ENCODE measurements at regions not wholly inside any gene's neighbourhood (a gene's known extent, or its start where the extent isn't known, plus 50 kb on each side); places are given as distances from the start of the nearest gene placed in this dataset.

GRCh38 chr6:23140871-23141270 lies 571.5 kb downstream of the HDGFL1 start:
- H3K4me3 ChIP-seq = no peak overlapping the region
- no peak for TF ChIP-seq CTCF (IDR thresholded peaks at IDR 0.05)
- H3K27ac ChIP-seq = no peak overlapping the region
- no peak for DNase-seq
- no peak for ATAC-seq
- no peaks in the 10 kb centered on the region for H3K4me1 ChIP-seq
- no peaks in the 10 kb centered on the region for H3K36me3 ChIP-seq
- no peaks in the 10 kb centered on the region for H3K27me3 ChIP-seq
- H3K9me3 ChIP-seq = no peaks in the 10 kb centered on the region
- intact Hi-C loops (cut with DNase I) = no loop called here

GRCh38 chr6:23145781-23146180 lies 576.4 kb downstream of the HDGFL1 start:
- Histone ChIP-seq H3K4me3 (no peak overlapping the region), H3K9me3 (no peaks in the 10 kb centered on the region), H3K27me3 (no peaks in the 10 kb centered on the region), H3K36me3 (no peaks in the 10 kb centered on the region), H3K27ac (no peak overlapping the region), H3K4me1 (no peaks in the 10 kb centered on the region)
- ATAC-seq = no peak
- intact Hi-C loops (cut with DNase I) = no loop called here
- TF ChIP-seq CTCF (IDR thresholded peaks at IDR 0.05) = no peak
- no peak for DNase-seq

GRCh38 chr6:23154159-23154558 lies 584.8 kb downstream of the HDGFL1 start:
- Histone ChIP-seq H3K9me3 (no peaks in the 10 kb centered on the region), H3K27ac (no peak overlapping the region), H3K4me1 (no peaks in the 10 kb centered on the region), H3K36me3 (no peaks in the 10 kb centered on the region), H3K27me3 (no peaks in the 10 kb centered on the region), H3K4me3 (no peak overlapping the region)
- TF ChIP-seq CTCF (IDR thresholded peaks at IDR 0.05) = no peak
- intact Hi-C loops (cut with DNase I) = no loop called here
- DNase-seq (no peak), ATAC-seq (no peak)

- no peak overlapping the region for H3K4me3 ChIP-seq
- no peaks in the 10 kb centered on the region for H3K36me3 ChIP-seq
- no peak for TF ChIP-seq CTCF (IDR thresholded peaks at IDR 0.05)
- H3K9me3 ChIP-seq = no peaks in the 10 kb centered on the region
- intact Hi-C loops (cut with DNase I) = no loop called here
- H3K27me3 ChIP-seq = no peaks in the 10 kb centered on the region
- no peak overlapping the region for H3K27ac ChIP-seq
- ATAC-seq (no peak), DNase-seq (no peak)
- H3K4me1 ChIP-seq = no peaks in the 10 kb centered on the region
Measured at GRCh38 chr6:23170049-23170448, 600.7 kb downstream of the HDGFL1 start.

- H3K9me3 ChIP-seq = no peaks in the 10 kb centered on the region
- no peaks in the 10 kb centered on the region for H3K36me3 ChIP-seq
- intact Hi-C loops (cut with DNase I) = no loop called here
- DNase-seq = no peak
- no peak for ATAC-seq
- no peaks in the 10 kb centered on the region for H3K27me3 ChIP-seq
- H3K4me3 ChIP-seq = no peak overlapping the region
- TF ChIP-seq CTCF (IDR thresholded peaks at IDR 0.05) = no peak
- H3K4me1 ChIP-seq = no peaks in the 10 kb centered on the region
- H3K27ac ChIP-seq = no peak overlapping the region
Measured at GRCh38 chr6:23173234-23173633, 603.9 kb downstream of the HDGFL1 start.

GRCh38 chr6:23174781-23175361 lies 605.5 kb downstream of the HDGFL1 start:
- DNase-seq (no peak), ATAC-seq (no peak)
- no peaks in the 10 kb centered on the region for H3K36me3 ChIP-seq
- H3K4me1 ChIP-seq = no peaks in the 10 kb centered on the region
- H3K9me3 ChIP-seq = no peaks in the 10 kb centered on the region
- no peak overlapping the region for H3K27ac ChIP-seq
- intact Hi-C loops (cut with DNase I) = no loop called here
- no peak overlapping the region for H3K4me3 ChIP-seq
- TF ChIP-seq CTCF (IDR thresholded peaks at IDR 0.05) = no peak
- H3K27me3 ChIP-seq = no peaks in the 10 kb centered on the region
